SK-N-SH (cell line): ENCODE measurements at regions not wholly inside any gene's neighbourhood (a gene's known extent, or its start where the extent isn't known, plus 50 kb on each side); places are given as distances from the start of the nearest gene placed in this dataset.

ENCODE experiments used
- CTCF ChIA-PET: fragments of 300-600, 350-600 bp; formaldehyde crosslinking; extraction: SDS; loops from one replicate; lab custom pipeline; 2021; lab: Yijun Ruan, JAX
- POLR2A ChIA-PET: fragments of 350-600 bp; sonication (Branson Sonifier 250); formaldehyde crosslinking; extraction: SDS; loops from one replicate; lab custom pipeline; 2020; ENCODE audit warnings: antibody characterized with exemption, inconsistent platforms; lab: Yijun Ruan, JAX
- DNase-seq: peaks from one replicate; pipeline ENCODE4 v3.0.0; 2012
- H2AFZ ChIP-seq: fragments of 200-600 bp; sonication (generic); 2 replicates; pipeline ENCODE4 v1.8.1; 2016; ENCODE audit warnings: antibody characterized with exemption, mild to moderate bottlenecking, low read depth
- H3F3A ChIP-seq: fragments of 200-600 bp; sonication (generic); replicated peaks from 2 replicates; pipeline ENCODE3; 2016; ENCODE audit warnings: antibody characterized with exemption, mild to moderate bottlenecking; ENCODE audit not compliant: insufficient read depth
- H3K27ac ChIP-seq, 2 experiments: fragments of 200-500 bp in 1 of 2; fragments of 200-600 bp in 1 of 2; sonication (Bioruptor generic) in 1 of 2; sonication (generic), shearing (Covaris generic) in 1 of 2; 2 replicates each; pipeline versions ENCODE4 v1.5.1 to v1.6.1; 2014 to 2016; ENCODE audit warnings: low read depth in 2 of 2, inconsistent platforms in 1 of 2, low read length in 1 of 2, mild to moderate bottlenecking in 1 of 2, mixed read lengths in 1 of 2
- H3K27me3 ChIP-seq: fragments of 200-600 bp; sonication (generic), shearing (Covaris generic); 2 replicates; pipeline ENCODE4 v1.6.1; 2016; ENCODE audit warnings: mixed run types; ENCODE audit not compliant: insufficient read depth
- H3K36me3 ChIP-seq, 2 experiments: fragments of 200-500 bp in 1 of 2; fragments of 200-600 bp in 1 of 2; sonication (Bioruptor generic) in 1 of 2; sonication (generic) in 1 of 2; replicated peaks in 1 of 2; 2 replicates each; pipeline versions ENCODE3 to v1.5.1; 2014 to 2016; ENCODE audit warnings: low read length in 1 of 2, mild to moderate bottlenecking in 1 of 2; ENCODE audit not compliant: insufficient read depth in 2 of 2, control insufficient read depth in 1 of 2
- H3K4me1 ChIP-seq, 2 experiments: fragments of 200-500 bp in 1 of 2; fragments of 200-600 bp in 1 of 2; sonication (Bioruptor generic) in 1 of 2; sonication (generic), shearing (Covaris generic) in 1 of 2; 2 replicates each; pipeline versions ENCODE4 v1.5.1 to v1.6.1; 2014 to 2016; ENCODE audit warnings: low read depth in 1 of 2, low read length in 1 of 2, mixed run types in 1 of 2; ENCODE audit not compliant: insufficient read depth in 2 of 2, control insufficient read depth in 1 of 2
- H3K4me2 ChIP-seq: fragments of 200-600 bp; sonication (generic), shearing (Covaris generic); 2 replicates; pipeline ENCODE4 v1.6.1; 2017; ENCODE audit warnings: mixed run types
- H3K4me3 ChIP-seq, 2 experiments: fragments of 200-500 bp in 1 of 2; fragments of 200-600 bp in 1 of 2; sonication (Bioruptor generic) in 1 of 2; sonication (generic), shearing (Covaris generic) in 1 of 2; 2 replicates each; pipeline versions ENCODE4 v1.5.1 to v1.8.1; 2014 to 2016; ENCODE audit warnings: low read depth in 2 of 2, inconsistent platforms in 1 of 2, low read length in 1 of 2, mild to moderate bottlenecking in 1 of 2, mixed read lengths in 1 of 2, moderate library complexity in 1 of 2
- H3K79me2 ChIP-seq: fragments of 200-600 bp; sonication (generic); 2 replicates; pipeline ENCODE4 v1.8.1; 2017; ENCODE audit warnings: mild to moderate bottlenecking; ENCODE audit not compliant: insufficient read depth
- H3K9ac ChIP-seq: fragments of 200-600 bp; sonication (generic); 2 replicates; pipeline ENCODE4 v1.6.1; 2017; ENCODE audit warnings: mixed run types
- H3K9me2 ChIP-seq: fragments of 200-600 bp; sonication (generic); 2 replicates; pipeline ENCODE4 v1.6.1; 2017; ENCODE audit warnings: mixed run types
- H3K9me3 ChIP-seq: fragments of 200-600 bp; sonication (generic); 2 replicates; pipeline ENCODE4 v1.6.1; 2017; ENCODE audit warnings: mixed run types, mild to moderate bottlenecking, moderate library complexity
- H4K20me1 ChIP-seq: fragments of 200-600 bp; sonication (generic); 2 replicates; pipeline ENCODE4 v1.6.1; 2017; ENCODE audit warnings: mild to moderate bottlenecking, mixed run types; ENCODE audit not compliant: insufficient read depth
- CHD2 ChIP-seq: fragments of 150-350 bp; IDR thresholded peaks from 2 replicates; pipeline ENCODE4 v1.6.1; 2018; ENCODE audit warnings: low read length; ENCODE audit not compliant: partially characterized antibody
- ELF1 ChIP-seq: IDR thresholded peaks from 2 replicates; pipeline ENCODE4 v1.4.0; 2012
- EZH2phosphoT487 ChIP-seq: fragments of 200-600 bp; sonication (generic); IDR thresholded peaks from 2 replicates; pipeline ENCODE4 v1.6.1; 2017; ENCODE audit warnings: low read depth, mixed run types, mild to moderate bottlenecking, antibody characterized with exemption, moderate library complexity, borderline replicate concordance
- FOSL2 ChIP-seq: IDR thresholded peaks from 2 replicates; pipeline ENCODE4 v1.4.0; 2012; ENCODE audit warnings: low read depth, mild to moderate bottlenecking, moderate library complexity, borderline replicate concordance
- FOXJ3 ChIP-seq: sonication (generic); formaldehyde crosslinking; IDR thresholded peaks from 2 replicates; pipeline ENCODE4 v1.5.1; 2020; ENCODE audit warnings: mild to moderate bottlenecking, missing genetic modification reagents
- GABPA ChIP-seq: IDR thresholded peaks from 2 replicates; pipeline ENCODE4 v1.4.0; 2012; ENCODE audit warnings: low read depth, mild to moderate bottlenecking
- GATA2 ChIP-seq: sonication (generic); formaldehyde crosslinking; IDR thresholded peaks from 2 replicates; pipeline ENCODE4 v1.5.0; 2020; ENCODE audit warnings: mild to moderate bottlenecking, missing genetic modification reagents
- POLR2AphosphoS5 ChIP-seq: IDR thresholded peaks from 2 replicates; pipeline ENCODE4 v1.6.1; 2012; ENCODE audit warnings: low read depth, low read length
- RAD21 ChIP-seq: IDR thresholded peaks from 2 replicates; pipeline ENCODE4 v1.6.1; 2012; ENCODE audit warnings: mild to moderate bottlenecking, low read length
- RCOR1 ChIP-seq: fragments of 150-350 bp; IDR thresholded peaks from 2 replicates; pipeline ENCODE4 v1.6.1; 2017; ENCODE audit warnings: antibody characterized with exemption, low read length
- SMC3 ChIP-seq: IDR thresholded peaks from 2 replicates; pipeline ENCODE4 v1.6.1; 2012; ENCODE audit warnings: low read depth, low read length, improper control_type of control experiment
- TEAD4 ChIP-seq: IDR thresholded peaks from 2 replicates; pipeline ENCODE4 v1.4.0; 2012; ENCODE audit warnings: mild to moderate bottlenecking, borderline replicate concordance; ENCODE audit not compliant: insufficient read depth
- YY1 ChIP-seq: IDR thresholded peaks from 2 replicates; pipeline ENCODE4 v1.4.0; 2012; ENCODE audit warnings: low read depth, mild to moderate bottlenecking
- WGBS: methylation state at CpG from one replicate; pipeline ENCODE4 v1.1.6; 2017; ENCODE audit warnings: low lambda C conversion rate; 5-methylcytosine and 5-hydroxymethylcytosine counted together
- TF ChIP-seq, protein P1 (sequence below): IDR thresholded peaks from 2 replicates; pipeline ENCODE4 v1.4.0; 2012; ENCODE audit warnings: low read depth, borderline replicate concordance
- TF ChIP-seq, protein P2 (sequence below): IDR thresholded peaks from 2 replicates; pipeline ENCODE4 v1.4.0; 2012; ENCODE audit warnings: low read depth
- TF ChIP-seq, protein P3 (sequence below): IDR thresholded peaks from 2 replicates; pipeline ENCODE4 v1.4.0; 2012; ENCODE audit warnings: low read depth, borderline replicate concordance
- TF ChIP-seq, protein P4 (sequence below): IDR thresholded peaks from 2 replicates; pipeline ENCODE4; 2012
- TF ChIP-seq, protein P5 (sequence below): IDR thresholded peaks from 2 replicates; pipeline ENCODE4 v1.6.1; 2012; ENCODE audit warnings: mild to moderate bottlenecking, low read depth, low read length, moderate library complexity

DNA sequence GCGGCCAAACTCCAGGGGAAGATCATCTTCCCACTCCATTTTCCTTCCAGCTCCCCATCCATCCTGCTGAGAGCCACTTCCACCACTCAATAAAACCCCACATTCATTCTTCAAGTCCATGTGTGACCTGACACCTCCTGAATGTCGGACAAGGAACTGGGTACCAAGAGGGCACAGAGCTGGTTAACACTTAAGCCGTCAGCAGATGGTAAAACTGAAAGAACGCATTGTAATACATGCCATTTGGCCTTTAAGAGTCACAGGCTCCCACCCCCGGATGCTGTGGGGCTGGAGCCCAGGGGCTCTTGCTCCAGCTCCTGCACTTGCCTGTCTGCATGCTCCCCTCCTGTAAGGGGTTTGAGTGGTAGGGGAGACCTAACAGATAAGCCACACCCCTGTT lies 753.9 kb downstream of the COL12A1 start:
- no peak overlapping the region for H3K4me2 ChIP-seq
- DNase-seq, result no peak
- H3K79me2 ChIP-seq, result no peaks in the 10 kb centered on the region
- CTCF ChIA-PET, result no interaction called here
- H3K27ac ChIP-seq, result no peak overlapping the region
- no peaks in the 10 kb centered on the region for H3K36me3 ChIP-seq
- H3K9ac ChIP-seq, result no peak overlapping the region
- H2AFZ ChIP-seq, result no peak overlapping the region
- 9% methylated on average over 5 of the region's 5 CpGs for WGBS
- H3K9me2 ChIP-seq, result no peaks in the 10 kb centered on the region
- H3K9me3 ChIP-seq, result no peaks in the 10 kb centered on the region
- no peak overlapping the region for H3K4me3 ChIP-seq
- TF ChIP-seq, protein P1, sequence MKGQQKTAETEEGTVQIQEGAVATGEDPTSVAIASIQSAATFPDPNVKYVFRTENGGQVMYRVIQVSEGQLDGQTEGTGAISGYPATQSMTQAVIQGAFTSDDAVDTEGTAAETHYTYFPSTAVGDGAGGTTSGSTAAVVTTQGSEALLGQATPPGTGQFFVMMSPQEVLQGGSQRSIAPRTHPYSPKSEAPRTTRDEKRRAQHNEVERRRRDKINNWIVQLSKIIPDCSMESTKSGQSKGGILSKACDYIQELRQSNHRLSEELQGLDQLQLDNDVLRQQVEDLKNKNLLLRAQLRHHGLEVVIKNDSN, result no peak
- TF ChIP-seq RCOR1 (no peak), POLR2AphosphoS5 (no peak), SMC3 (no peak), CHD2 (no peak), YY1 (no peak), TEAD4 (no peak), FOSL2 (no peak), FOXJ3 (CRISPR knock-in tag) (no peak), EZH2phosphoT487 (no peak), RAD21 (no peak), GABPA (no peak), GATA2 (CRISPR knock-in tag) (no peak), ELF1 (no peak)
- TF ChIP-seq, protein P2, sequence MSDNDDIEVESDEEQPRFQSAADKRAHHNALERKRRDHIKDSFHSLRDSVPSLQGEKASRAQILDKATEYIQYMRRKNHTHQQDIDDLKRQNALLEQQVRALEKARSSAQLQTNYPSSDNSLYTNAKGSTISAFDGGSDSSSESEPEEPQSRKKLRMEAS, result no peak
- TF ChIP-seq, protein P3, sequence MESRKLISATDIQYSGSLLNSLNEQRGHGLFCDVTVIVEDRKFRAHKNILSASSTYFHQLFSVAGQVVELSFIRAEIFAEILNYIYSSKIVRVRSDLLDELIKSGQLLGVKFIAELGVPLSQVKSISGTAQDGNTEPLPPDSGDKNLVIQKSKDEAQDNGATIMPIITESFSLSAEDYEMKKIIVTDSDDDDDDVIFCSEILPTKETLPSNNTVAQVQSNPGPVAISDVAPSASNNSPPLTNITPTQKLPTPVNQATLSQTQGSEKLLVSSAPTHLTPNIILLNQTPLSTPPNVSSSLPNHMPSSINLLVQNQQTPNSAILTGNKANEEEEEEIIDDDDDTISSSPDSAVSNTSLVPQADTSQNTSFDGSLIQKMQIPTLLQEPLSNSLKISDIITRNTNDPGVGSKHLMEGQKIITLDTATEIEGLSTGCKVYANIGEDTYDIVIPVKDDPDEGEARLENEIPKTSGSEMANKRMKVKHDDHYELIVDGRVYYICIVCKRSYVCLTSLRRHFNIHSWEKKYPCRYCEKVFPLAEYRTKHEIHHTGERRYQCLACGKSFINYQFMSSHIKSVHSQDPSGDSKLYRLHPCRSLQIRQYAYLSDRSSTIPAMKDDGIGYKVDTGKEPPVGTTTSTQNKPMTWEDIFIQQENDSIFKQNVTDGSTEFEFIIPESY, result no peak
- TF ChIP-seq, protein P4, sequence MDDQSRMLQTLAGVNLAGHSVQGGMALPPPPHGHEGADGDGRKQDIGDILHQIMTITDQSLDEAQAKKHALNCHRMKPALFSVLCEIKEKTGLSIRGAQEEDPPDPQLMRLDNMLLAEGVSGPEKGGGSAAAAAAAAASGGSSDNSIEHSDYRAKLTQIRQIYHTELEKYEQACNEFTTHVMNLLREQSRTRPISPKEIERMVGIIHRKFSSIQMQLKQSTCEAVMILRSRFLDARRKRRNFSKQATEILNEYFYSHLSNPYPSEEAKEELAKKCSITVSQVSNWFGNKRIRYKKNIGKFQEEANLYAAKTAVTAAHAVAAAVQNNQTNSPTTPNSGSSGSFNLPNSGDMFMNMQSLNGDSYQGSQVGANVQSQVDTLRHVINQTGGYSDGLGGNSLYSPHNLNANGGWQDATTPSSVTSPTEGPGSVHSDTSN, result no peak
- TF ChIP-seq, protein P5, sequence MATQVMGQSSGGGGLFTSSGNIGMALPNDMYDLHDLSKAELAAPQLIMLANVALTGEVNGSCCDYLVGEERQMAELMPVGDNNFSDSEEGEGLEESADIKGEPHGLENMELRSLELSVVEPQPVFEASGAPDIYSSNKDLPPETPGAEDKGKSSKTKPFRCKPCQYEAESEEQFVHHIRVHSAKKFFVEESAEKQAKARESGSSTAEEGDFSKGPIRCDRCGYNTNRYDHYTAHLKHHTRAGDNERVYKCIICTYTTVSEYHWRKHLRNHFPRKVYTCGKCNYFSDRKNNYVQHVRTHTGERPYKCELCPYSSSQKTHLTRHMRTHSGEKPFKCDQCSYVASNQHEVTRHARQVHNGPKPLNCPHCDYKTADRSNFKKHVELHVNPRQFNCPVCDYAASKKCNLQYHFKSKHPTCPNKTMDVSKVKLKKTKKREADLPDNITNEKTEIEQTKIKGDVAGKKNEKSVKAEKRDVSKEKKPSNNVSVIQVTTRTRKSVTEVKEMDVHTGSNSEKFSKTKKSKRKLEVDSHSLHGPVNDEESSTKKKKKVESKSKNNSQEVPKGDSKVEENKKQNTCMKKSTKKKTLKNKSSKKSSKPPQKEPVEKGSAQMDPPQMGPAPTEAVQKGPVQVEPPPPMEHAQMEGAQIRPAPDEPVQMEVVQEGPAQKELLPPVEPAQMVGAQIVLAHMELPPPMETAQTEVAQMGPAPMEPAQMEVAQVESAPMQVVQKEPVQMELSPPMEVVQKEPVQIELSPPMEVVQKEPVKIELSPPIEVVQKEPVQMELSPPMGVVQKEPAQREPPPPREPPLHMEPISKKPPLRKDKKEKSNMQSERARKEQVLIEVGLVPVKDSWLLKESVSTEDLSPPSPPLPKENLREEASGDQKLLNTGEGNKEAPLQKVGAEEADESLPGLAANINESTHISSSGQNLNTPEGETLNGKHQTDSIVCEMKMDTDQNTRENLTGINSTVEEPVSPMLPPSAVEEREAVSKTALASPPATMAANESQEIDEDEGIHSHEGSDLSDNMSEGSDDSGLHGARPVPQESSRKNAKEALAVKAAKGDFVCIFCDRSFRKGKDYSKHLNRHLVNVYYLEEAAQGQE, result no peak
- TF ChIP-seq, all 33 proteins: peak for 0
- POLR2A ChIA-PET, result no interaction called here
- Histone ChIP-seq H3F3A (peaks cover 1% of the 10 kb centered on the region), H4K20me1 (no peaks in the 10 kb centered on the region), H3K27me3 (no peaks in the 10 kb centered on the region), H3K4me1 (no peaks in the 10 kb centered on the region)
